Brain pericyte (primary cell): ENCODE measurements at regions not wholly inside any gene's neighbourhood (a gene's known extent, or its start where the extent isn't known, plus 50 kb on each side); places are given as distances from the start of the nearest gene placed in this dataset.

ENCODE experiments used
- DNase-seq: peaks from one replicate; pipeline ENCODE4 v3.0.0-alpha.2; 2012; ENCODE audit warnings: low read depth, low spot score

- DNase-seq, result no peak
These were observed 591.7 kb downstream of the PLPP3 start for GRCh38 chr1:55987491-55988249.

DNA sequence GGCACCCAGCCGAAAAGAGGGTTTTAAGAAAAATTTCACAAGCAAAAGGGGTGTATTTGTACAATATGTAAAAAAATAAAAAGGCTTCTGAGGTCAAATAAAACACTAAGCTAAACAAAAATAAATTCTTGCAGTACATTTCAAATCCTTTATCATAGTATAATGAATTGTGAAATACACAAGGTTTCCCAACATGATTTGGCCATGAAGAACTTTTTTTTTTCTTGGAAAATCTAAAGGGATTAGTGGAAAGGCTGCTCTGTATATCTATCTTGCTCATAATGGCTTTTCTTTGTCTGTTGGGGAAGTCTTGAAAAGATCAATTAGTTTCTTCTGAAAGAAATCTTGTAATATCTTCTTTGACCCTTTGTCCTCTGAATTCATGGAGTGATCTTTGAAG, 593.4 kb downstream of the PLPP3 start:
- no peak for DNase-seq

DNA sequence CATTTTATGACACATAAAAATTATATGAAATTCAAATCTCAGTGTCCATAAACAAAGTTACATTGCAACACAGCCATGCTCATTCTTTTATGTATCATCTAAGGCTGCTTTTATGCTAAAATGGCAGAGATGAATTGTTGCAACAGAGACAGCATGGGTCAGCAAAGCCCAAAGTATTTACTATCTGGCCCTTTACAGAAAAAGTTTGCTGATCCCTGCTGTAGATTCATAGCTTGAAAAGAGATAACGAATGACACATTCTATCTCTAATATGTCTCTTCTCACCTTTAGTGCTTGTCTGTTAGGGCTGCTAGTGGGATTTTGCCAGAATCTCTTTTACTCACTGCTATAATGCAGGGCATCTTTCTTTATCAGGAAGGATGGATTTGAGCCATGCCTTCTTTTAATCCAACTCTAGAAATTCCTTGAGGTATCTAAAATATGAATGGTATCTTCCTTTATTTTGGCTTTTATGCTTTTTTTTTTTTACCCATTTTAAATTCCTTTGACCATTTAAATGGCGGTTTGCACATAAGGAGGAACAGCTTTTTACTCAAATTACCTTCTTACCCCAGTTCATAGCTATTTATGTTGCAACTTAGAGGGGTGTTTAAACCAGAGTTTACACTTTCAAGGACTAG, 598.2 kb downstream of the PLPP3 start:
- no peak for DNase-seq

GRCh38 chr1:55980582-55980981, 598.8 kb downstream of the PLPP3 start:
- DNase-seq, result no peak

- no peak for DNase-seq
These were observed 604.5 kb downstream of the PLPP3 start for GRCh38 chr1:55974714-55975441.

GRCh38 chr1:55970526-55971110, 608.7 kb downstream of the PLPP3 start:
- DNase-seq, result no peak

- no peak for DNase-seq
These were observed 610.0 kb downstream of the PLPP3 start for GRCh38 chr1:55969322-55969721.

GRCh38 chr1:55968661-55969060, 610.7 kb downstream of the PLPP3 start:
- no peak for DNase-seq

DNA sequence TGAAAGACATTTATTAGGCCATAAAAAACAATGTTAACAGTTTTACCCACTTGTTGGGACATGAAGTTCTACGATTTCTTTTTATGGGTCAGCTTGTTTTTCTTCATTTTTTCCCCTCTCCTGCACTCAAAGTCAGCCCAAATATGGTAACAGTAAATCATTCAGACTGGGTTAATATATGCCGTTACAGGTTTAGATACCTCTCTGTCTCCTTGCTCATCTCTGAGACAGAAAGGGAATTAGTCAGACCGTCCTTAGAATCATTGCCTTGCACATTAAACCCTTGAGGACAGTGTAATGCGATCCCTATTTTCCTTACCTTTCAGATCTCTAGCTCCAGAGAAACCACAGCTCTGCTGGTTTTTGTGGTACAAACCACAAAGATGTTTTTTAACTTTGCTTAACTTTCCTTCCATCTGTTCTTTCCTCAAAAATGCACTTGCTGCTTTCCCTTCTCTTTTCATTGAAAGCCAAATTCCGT, 613.3 kb downstream of the PLPP3 start:
- no peak for DNase-seq

DNA sequence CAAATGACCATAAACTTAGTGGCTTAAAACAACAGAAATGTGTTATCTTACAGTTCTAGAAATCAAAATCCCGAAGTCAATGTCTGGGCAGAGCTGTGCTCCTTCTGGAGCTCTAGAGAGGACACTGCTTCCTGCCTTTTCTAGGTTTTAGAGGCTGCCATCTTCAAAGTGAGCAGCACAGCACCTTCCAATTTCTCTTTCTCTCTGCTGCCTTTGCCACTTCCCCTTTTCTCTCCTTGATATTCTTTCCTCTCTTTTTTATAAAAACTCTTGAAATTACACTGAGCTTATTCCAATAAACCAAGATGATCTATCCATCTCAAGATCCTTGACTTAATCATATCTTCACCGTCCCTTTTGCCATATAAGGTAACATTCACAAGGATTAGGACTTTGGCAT, 616.9 kb downstream of the PLPP3 start:
- DNase-seq, result no peak

DNA sequence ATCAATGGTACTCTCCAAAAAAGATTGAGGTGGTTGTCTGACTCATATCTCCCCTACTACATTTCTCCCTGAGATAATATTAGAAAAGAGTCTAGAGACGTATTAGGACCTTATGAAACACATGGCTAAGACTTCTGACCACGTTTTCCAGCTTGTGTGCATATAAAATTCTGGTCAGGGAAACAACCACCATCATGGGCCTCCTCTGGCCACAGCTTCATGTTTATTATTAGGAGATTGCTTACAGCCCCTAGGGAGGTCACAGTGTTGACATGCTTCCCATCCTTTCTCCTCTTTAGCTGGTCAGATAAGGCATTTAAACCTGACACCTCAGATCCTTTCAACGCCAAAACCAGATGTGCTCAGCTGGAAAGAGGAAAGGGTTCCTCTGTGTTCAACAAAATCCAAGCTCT, 620.2 kb downstream of the PLPP3 start:
- DNase-seq, result no peak

DNA sequence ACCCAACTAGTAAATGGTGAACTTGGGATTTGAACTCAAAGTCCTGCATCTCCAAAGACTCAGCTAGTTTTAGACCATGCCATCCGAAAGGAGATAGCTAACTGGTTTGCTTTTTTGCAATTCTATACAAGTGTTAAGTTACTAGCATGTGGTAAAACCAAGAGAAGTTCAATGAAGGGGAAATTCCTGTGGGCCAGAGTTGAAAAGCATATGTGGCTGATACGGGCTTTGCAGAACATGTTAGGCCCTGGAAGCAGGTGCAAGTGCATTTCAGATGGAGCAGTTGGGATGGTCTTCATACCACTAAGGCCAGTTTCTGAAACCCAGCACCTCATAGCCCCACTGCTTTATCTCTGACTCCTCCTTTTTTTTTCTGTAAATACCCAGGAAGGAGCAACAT, 620.9 kb downstream of the PLPP3 start:
- DNase-seq, result no peak

DNA sequence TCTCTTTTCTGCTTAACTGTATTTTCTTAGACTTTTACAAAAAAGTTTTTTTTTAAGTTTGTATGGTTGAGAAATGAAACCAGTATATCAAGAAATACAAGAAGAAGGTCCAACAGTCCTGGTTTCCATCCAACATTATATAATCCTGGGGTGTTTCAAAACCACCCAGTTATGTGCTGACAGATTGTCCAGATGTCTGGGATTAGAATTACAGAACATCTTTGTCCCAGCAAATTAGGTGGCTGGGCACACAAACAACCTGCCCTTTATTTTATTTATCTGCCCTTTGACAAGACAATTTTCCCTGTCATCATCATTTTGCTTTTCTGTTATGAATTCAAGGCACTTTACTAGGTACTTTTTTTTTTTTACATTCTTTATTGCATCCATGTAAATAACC, 622.1 kb downstream of the PLPP3 start:
- DNase-seq, result no peak

- DNase-seq, result no peak
These were observed 624.2 kb downstream of the PLPP3 start for GRCh38 chr1:55955016-55955621.

- DNase-seq, result no peak
These were observed 628.1 kb downstream of the PLPP3 start for GRCh38 chr1:55951291-55951690.

- DNase-seq, result no peak
These were observed 631.9 kb downstream of the PLPP3 start for GRCh38 chr1:55947446-55947845.

DNA sequence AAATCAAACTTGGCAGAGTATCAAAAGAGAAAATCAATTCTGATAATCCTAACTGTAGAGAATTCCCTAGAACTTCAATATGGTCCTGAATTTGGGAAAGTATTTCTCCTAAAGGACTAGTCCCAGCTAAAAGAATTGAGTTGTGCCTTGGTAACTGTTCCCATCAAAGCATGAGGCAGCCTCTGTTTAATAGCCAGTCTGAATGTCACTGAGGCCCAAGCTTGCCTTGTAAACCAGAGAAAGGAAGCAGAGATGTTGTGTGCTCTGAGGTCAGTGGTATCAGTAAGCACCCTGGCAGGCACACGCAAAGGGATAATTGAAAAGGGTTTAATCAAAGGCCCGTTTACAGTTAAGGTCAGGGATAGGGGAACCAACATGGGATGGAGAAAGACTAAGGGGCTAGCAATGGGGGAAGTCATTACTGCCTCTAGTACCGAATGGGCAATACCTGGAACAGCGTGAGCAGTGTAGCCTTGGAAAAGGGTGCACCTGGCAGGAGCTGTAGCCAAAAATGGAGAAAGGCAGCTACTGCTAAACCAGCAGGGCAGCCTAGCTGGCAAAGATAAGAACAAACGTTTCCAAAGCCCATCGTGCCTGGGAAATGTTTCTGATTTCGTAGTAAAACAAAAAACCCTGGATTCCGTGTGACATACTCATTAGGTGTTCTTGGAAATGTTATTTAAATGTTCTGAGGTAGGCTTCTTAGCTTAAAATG, 635.5 kb downstream of the PLPP3 start:
- no peak for DNase-seq

- no peak for DNase-seq
These were observed 636.4 kb downstream of the PLPP3 start for GRCh38 chr1:55943012-55943411.

DNA sequence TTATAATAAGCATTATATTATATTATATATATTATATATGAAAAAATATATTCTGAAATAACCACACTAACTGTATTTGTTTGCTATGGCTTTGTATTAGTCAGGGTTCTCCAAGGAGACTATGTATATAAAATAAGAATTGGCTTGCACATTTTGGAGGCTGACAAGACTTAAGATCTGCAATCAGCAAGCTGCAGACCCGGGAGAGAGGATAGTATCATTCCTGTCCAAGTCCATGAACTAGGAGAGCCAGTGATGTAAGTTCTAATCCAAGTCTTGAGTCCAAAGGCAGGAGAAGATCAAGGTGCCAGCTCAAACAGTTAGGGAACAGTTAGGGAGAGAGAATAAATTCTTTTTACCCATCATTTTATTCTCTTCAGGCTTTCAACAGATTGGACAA, 639.5 kb downstream of the PLPP3 start:
- no peak for DNase-seq

GRCh38 chr1:55938861-55939260, 640.5 kb downstream of the PLPP3 start:
- DNase-seq, result no peak

GRCh38 chr1:55938376-55938850, 641.0 kb downstream of the PLPP3 start:
- DNase-seq, result no peak
